ENCODE measurements at regions not wholly inside any gene's neighbourhood (a gene's known extent, or its start where the extent isn't known, plus 50 kb on each side); places are given as distances from the start of the nearest gene placed in this dataset.

DNA sequence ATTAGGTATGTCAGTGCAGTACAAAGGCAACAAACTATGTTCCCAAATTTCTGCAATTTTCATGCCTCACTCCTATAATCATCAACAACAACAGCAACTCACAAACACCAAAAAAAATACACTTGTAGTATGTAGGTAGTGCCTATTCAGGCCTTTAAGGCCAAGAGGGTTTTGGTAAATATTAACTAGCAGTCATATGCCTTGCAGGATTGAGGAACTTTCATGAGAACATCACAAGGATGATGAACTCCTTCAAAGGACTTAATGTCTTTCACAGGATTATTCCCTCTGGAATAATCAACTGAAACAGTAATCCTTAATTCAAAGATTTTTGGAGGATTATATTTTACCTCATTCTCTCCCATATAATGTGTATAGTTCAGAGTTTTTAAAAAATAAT is 293.8 kb downstream of the NOVA1 start:
- no peak for TF ChIP-seq ZNF274 (IDR thresholded peaks at IDR 0.05; ENCODE audit: low read depth, low read length)
- TF ChIP-seq YY1 (IDR thresholded peaks at IDR 0.05; ENCODE audit: insufficient read depth, insufficient read length): no peak
